C4-2B (cell line): ENCODE measurements at regions not wholly inside any gene's neighbourhood (a gene's known extent, or its start where the extent isn't known, plus 50 kb on each side); places are given as distances from the start of the nearest gene placed in this dataset.

Source experiments
- ZFX ChIP-seq: fragments of 450-650 bp; IDR thresholded peaks from 2 replicates; pipeline ENCODE4 v1.6.1; 2017
- TF ChIP-seq, protein P1 (sequence below): fragments of 450-650 bp; conservative IDR thresholded peaks from 2 replicates; pipeline ENCODE4 v1.5.1; 2017; ENCODE audit warnings: mild to moderate bottlenecking

DNA sequence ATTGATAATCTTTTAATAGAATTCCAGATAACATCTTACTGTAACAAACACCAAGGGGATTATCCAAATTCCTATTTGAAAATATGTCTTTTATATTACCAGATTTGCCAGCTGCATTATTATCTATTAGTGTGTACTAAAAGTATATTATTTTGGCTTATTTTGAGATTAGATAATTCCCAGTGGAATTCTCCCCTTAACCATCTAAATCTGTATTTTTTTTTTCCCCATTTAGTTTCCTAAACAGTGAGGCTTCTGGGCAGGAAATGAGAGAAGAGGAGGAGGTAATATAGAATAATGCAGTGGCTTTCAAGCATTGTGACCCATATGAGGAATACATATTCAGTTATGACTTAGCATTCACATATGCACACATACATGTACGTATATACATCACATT, 53.5 kb upstream of the ABL1 start:
- TF ChIP-seq, protein P1, sequence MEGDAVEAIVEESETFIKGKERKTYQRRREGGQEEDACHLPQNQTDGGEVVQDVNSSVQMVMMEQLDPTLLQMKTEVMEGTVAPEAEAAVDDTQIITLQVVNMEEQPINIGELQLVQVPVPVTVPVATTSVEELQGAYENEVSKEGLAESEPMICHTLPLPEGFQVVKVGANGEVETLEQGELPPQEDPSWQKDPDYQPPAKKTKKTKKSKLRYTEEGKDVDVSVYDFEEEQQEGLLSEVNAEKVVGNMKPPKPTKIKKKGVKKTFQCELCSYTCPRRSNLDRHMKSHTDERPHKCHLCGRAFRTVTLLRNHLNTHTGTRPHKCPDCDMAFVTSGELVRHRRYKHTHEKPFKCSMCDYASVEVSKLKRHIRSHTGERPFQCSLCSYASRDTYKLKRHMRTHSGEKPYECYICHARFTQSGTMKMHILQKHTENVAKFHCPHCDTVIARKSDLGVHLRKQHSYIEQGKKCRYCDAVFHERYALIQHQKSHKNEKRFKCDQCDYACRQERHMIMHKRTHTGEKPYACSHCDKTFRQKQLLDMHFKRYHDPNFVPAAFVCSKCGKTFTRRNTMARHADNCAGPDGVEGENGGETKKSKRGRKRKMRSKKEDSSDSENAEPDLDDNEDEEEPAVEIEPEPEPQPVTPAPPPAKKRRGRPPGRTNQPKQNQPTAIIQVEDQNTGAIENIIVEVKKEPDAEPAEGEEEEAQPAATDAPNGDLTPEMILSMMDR: no peak
- TF ChIP-seq ZFX: no peak
